Brain microvascular endothelial cell (primary cell): ENCODE measurements at regions not wholly inside any gene's neighbourhood (a gene's known extent, or its start where the extent isn't known, plus 50 kb on each side); places are given as distances from the start of the nearest gene placed in this dataset.

Source experiments
- DNase-seq: peaks from one replicate; pipeline ENCODE4 v3.0.0-alpha.2; 2020
- H3K27ac ChIP-seq: fragments of 250-450 bp; sonication (Bioruptor Pico); 2 replicates; pipeline ENCODE4 v1.5.1; 2020; ENCODE audit warnings: mild to moderate bottlenecking, moderate library complexity
- H3K27me3 ChIP-seq: fragments of 250-450 bp; sonication (Bioruptor Pico); replicated peaks from 2 replicates; pipeline ENCODE4 v1.5.1; 2020; ENCODE audit warnings: mild to moderate bottlenecking
- H3K36me3 ChIP-seq: fragments of 250-450 bp; sonication (Bioruptor Pico); replicated peaks from 2 replicates; pipeline ENCODE4 v1.5.1; 2020; ENCODE audit warnings: mild to moderate bottlenecking
- H3K4me3 ChIP-seq: 2 replicates; pipeline ENCODE4 v1.5.1; 2011; ENCODE audit warnings: low read depth, mild to moderate bottlenecking, control low read depth, low read length, moderate library complexity
- CTCF ChIP-seq: IDR thresholded peaks from 2 replicates; pipeline ENCODE4 v1.5.1; 2011; ENCODE audit warnings: low read depth, mild to moderate bottlenecking, moderate library complexity, low read length, control low read depth, inconsistent platforms; ENCODE audit errors: missing control alignments
- in situ Hi-C: cut with HindIII; loops from 2 replicates; pipeline ENCODE4 v1.10.0; 2017; ENCODE audit warnings: low sequenced_read_pairs, low pct_ligation_motif_present

GRCh38 chr2:161570424-161571050, 53.7 kb upstream of the SLC4A10 start:
- Histone ChIP-seq H3K27me3 (no peaks in the 10 kb centered on the region), H3K4me3 (no peak overlapping the region), H3K27ac (no peak overlapping the region), H3K36me3 (no peaks in the 10 kb centered on the region)
- in situ Hi-C loops = no loop called here
- no peak for DNase-seq
- TF ChIP-seq CTCF = peak; percentile 49

- no peak for DNase-seq
- TF ChIP-seq CTCF = no peak
- Histone ChIP-seq H3K27me3 (no peaks in the 10 kb centered on the region), H3K4me3 (no peak overlapping the region), H3K27ac (no peak overlapping the region), H3K36me3 (no peaks in the 10 kb centered on the region)
- in situ Hi-C loops = no loop called here
Measured at GRCh38 chr2:161571051-161571429, 53.2 kb upstream of the SLC4A10 start.
